NCI-H2171 (cell line): ENCODE measurements at regions not wholly inside any gene's neighbourhood (a gene's known extent, or its start where the extent isn't known, plus 50 kb on each side); places are given as distances from the start of the nearest gene placed in this dataset.

Experiments used
- DNase-seq: peaks from one replicate; lab custom pipeline; 2025; lab: John Stamatoyannopoulos, UW

- no peak for DNase-seq
These were observed 423.2 kb downstream of the ATP23 start for GRCh38 chr12:58364389-58365086.

GRCh38 chr12:58365087-58365390, 423.7 kb downstream of the ATP23 start:
- DNase-seq = no peak

GRCh38 chr12:58367041-58367440, 425.7 kb downstream of the ATP23 start:
- DNase-seq = no peak

GRCh38 chr12:58368001-58368400, 426.6 kb downstream of the ATP23 start:
- DNase-seq = no peak

- no peak for DNase-seq
These were observed 428.2 kb downstream of the ATP23 start for GRCh38 chr12:58369576-58369975.

DNA sequence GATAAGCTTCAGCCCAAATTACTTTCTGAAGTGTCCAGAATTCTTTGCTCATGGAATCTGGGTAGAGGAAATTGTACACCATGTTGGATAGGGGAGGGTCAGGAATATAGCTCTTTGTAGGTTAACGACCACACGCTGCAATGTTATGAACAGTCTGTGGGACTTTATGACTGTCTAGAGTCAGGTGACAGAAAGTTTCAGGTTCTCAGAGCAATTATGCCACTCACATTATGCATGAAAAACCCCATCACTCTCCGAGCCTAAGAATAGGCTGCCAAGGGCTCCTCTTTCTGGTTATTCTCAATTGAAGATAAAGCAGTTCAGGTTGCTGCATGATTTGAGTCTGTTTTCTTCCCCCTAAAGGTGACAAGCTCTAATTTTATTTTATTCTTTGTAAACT, 430.9 kb downstream of the ATP23 start:
- DNase-seq = no peak

DNA sequence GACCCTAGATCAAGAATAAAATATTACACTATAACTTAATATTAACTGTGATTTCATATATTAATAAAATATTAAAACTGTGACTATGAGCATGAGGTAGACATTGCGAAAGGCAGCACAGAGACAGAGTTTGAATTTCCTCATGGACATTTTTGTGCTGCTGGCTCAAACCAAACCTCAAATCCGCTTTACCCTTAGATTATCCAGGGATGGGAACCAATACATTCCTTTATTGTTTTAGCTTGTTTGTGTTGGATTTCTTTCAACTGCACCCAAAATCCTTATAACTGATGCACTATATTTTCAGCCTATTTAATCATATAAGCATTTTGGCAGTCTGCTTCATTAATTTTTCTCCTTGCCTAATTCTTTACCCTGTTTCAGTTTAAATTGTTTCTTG, 436.7 kb downstream of the ATP23 start:
- no peak for DNase-seq

DNA sequence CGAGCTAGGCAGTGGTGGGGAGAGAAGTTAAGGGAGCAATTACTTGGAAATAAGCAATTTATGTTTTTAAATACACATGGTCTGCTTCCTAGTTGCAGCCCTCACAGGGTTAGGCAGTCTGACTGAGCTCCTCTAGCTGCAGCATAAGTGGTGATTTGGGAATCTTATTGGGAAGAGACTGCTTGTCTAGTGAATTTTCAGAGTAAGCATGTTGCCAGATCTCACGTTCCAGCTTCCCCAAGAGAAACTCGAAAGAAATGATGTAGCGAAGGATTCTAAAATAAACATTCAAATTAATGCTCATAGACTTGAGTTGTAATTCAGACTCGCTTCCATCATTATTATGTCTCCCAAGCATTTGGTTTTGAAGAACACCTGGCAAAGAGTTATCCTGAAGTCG, 440.2 kb downstream of the ATP23 start:
- no peak for DNase-seq

DNA sequence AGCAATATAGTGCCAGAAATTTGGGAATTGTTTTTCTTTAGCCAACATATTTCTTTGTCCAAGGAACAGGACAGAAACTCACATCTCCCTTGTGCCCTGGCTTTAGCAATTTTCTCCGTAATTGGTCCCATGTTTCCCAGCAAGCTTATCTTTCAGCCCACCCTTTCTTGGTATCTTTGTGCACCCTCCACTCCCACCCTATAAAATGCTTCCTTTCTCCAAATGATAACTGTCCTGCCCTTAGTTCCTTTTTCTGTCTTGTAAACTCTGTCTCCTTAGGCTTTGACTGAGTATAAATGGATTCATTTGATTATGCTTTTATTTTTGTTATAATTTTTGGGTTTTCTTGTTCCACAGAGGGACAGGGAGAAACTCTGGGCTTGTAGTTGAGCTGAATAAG, 442.8 kb downstream of the ATP23 start:
- no peak for DNase-seq

DNA sequence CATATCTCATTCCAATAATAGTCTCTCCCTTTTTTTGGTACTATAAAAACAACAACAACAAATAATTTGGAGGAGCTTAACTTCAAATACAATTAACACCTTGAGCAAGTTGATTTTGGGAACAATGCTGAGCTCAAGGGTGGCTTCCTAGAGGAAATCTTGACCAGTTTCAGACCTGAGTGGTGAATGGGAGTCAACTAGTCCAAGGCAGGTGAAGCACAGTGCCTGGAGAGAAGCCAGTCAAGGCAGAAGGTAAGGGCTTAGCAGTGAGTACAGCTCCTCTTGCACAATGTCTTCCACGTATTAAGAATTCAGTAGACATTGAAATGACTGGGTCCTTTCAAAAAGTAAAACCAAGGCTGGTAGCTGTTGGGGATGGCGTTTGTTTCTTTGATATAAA, 444.8 kb downstream of the ATP23 start:
- no peak for DNase-seq

DNA sequence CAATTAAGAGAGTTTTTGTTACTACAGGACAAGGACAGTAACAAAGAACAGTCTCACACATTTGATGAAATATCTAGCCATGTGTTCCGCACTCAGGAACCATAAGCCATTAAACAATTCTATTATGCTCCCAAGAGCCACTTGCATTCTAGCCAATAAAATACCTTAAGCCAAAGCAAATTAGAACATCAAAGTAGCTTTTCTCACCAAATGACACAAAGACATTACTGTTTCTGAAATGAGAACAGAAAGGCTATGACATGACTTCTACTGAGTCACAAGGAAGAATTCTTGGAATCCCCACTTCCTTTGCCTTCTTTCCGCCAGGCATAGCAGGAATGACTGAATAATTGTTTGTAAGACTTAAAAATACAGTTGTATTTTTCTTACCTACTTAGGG, 445.8 kb downstream of the ATP23 start:
- no peak for DNase-seq

GRCh38 chr12:58388261-58388660, 446.9 kb downstream of the ATP23 start:
- no peak for DNase-seq

- no peak for DNase-seq
These were observed 451.8 kb downstream of the ATP23 start for GRCh38 chr12:58393152-58393551.

GRCh38 chr12:58395056-58395455, 453.7 kb downstream of the ATP23 start:
- no peak for DNase-seq

DNA sequence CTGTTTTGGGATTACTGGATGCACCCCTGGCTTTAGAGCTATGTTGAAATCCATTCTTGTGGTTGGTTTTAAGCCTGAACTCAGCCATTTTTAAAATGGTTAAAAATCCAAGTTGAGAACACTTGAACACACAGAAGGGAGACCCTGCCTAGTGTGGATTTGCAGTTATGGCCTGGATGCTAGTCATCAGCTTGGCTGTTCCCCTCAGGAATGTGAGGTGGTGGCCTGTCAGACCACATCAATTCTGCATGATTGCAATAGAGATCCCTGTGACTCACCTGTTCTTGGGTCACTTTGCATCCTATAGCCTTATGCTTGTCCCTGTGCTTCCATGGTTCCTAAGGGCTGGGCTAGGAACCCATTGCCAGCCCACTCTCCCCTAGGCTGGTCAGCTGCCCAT, 454.1 kb downstream of the ATP23 start:
- DNase-seq = no peak

DNA sequence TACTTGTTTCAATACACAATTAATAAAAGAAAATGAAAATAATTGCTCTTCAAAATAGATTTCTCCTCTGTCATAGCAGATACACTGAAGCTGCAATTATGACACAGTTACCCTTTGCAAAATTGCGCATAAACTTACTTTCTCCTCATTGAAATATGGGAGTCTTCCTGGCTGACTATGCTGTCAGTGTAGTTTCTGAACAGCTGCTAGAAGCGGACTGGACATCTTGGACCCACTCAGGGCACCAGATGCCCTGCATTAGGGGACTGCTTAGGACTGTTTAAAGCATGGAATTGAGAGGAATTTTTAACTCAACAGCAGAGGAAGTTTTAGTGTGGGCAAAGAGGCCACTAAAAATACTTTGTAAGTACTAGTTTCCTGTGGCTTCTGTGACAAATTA, 454.9 kb downstream of the ATP23 start:
- DNase-seq = no peak

- no peak for DNase-seq
These were observed 464.0 kb downstream of the ATP23 start for GRCh38 chr12:58405363-58405762.

- no peak for DNase-seq
These were observed 467.1 kb downstream of the ATP23 start for GRCh38 chr12:58408516-58408915.

DNA sequence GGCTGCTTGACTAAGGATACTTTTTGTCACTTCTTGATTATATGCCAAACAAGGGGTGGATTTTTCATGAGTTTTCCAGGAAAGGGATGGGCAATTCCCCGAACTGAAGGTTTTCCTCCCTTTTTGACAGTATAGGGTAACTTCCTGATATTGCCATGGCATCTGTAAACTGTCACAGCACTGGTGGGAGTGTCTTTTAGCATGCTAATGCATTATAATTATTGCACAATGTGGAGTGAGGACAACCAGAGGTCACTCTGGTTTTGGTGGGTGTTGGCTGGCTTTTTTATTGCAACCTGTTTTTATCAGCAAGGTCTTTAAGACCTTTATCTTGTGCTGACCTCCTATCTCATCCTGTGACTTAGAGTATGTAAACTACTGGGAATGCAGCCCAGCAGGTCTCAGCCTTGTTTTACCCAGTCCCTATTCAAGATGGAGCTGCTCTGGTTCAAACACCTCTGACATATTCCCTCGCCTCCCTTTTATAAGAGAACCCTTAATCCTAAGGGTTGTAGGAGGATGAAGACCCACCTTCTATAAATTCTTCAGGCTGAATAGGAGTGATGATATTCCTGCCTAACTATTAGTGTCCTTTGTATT, 471.2 kb downstream of the ATP23 start:
- DNase-seq = no peak

- DNase-seq = no peak
These were observed 472.4 kb downstream of the ATP23 start for GRCh38 chr12:58413794-58414193.

GRCh38 chr12:58414398-58414871, 473.1 kb downstream of the ATP23 start:
- DNase-seq = no peak

DNA sequence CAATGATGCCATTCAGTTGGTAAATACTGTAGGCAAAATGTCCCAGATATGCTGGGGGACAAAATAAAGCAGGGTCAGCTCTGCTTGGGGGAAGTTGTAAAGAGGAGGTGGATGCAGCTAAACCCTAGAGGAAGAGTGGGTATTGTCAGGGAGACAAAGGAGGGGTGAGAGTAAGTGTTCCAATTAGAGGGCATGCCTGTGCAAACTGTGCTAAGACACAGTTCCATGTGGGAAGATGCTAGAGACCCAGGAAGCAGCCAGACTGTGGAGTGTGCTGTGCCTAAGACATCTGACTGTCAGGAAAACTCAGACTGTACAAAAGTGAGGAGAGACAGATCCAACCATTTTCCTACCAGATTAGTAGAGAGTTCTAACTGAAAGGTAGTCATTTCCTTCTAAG, 474.3 kb downstream of the ATP23 start:
- DNase-seq = no peak

DNA sequence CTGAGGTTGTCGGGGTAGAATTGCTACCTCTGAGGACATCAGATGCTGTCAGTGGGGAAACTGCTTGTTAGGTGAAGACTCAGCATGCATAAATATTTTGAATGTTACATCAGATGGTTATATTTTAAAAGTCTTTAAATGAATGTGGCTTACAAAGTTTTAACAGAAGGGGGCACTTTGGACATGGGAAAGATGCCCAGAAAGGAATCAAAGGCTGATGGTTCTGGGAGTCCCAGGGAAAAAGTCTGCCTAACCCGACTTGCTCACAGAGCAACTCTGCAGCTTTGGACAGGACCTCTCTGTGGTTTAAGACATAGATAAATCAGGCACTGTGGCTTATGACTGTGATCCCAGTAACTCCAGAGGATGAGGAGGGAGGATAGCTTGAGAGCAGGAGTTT, 474.9 kb downstream of the ATP23 start:
- no peak for DNase-seq

- DNase-seq = no peak
These were observed 477.9 kb downstream of the ATP23 start for GRCh38 chr12:58419196-58419760.
